Hematopoietic multipotent progenitor cell (in vitro differentiated cells): ENCODE measurements at regions not wholly inside any gene's neighbourhood (a gene's known extent, or its start where the extent isn't known, plus 50 kb on each side); places are given as distances from the start of the nearest gene placed in this dataset.

Source experiments
- DNase-seq, 3 donors: peaks; one replicate each; pipeline ENCODE4 v3.0.0-alpha.2; 2011 to 2015; ENCODE audit warnings: low read depth in 2 of 3, low spot score in 2 of 3

- no peak for DNase-seq
Observed at GRCh38 chr7:21024485-21024867, 237.8 kb upstream of the SP8 start.

GRCh38 chr7:21028186-21028585 lies 241.5 kb upstream of the SP8 start:
- no peak for DNase-seq

- DNase-seq: peak in 1 of 3 donors; percentile 4
Observed at GRCh38 chr7:21028599-21028998, 241.9 kb upstream of the SP8 start.

GRCh38 chr7:21029006-21029405 lies 242.3 kb upstream of the SP8 start:
- no peak for DNase-seq

GRCh38 chr7:21030237-21030871 lies 243.7 kb upstream of the SP8 start:
- no peak for DNase-seq

- no peak for DNase-seq
Observed at GRCh38 chr7:21041252-21041651, 254.6 kb upstream of the SP8 start.

- DNase-seq: no peak
Observed at GRCh38 chr7:21041666-21042065, 255.0 kb upstream of the SP8 start.

GRCh38 chr7:21044384-21044783 lies 257.7 kb upstream of the SP8 start:
- DNase-seq: no peak

- DNase-seq: no peak
Observed at GRCh38 chr7:21044913-21045568, 258.4 kb upstream of the SP8 start.

GRCh38 chr7:21051865-21052264 lies 265.2 kb upstream of the SP8 start:
- DNase-seq: no peak

- no peak for DNase-seq
Observed at GRCh38 chr7:21054427-21055112, 267.9 kb upstream of the SP8 start.

- DNase-seq: no peak
Observed at GRCh38 chr7:21059069-21059468, 272.4 kb upstream of the SP8 start.

- no peak for DNase-seq
Observed at GRCh38 chr7:21063106-21063505, 276.4 kb upstream of the SP8 start.

- DNase-seq: no peak
Observed at GRCh38 chr7:21064698-21065648, 278.3 kb upstream of the SP8 start.

GRCh38 chr7:21066221-21066620 lies 279.5 kb upstream of the SP8 start:
- DNase-seq: no peak

GRCh38 chr7:21067216-21067615 lies 280.5 kb upstream of the SP8 start:
- no peak for DNase-seq

- DNase-seq: no peak
Observed at GRCh38 chr7:21070571-21071090, 283.9 kb upstream of the SP8 start.

- DNase-seq: no peak
Observed at GRCh38 chr7:21071561-21072501, 285.1 kb upstream of the SP8 start.

GRCh38 chr7:21076054-21076453 lies 289.4 kb upstream of the SP8 start:
- DNase-seq: no peak

GRCh38 chr7:21076574-21076973 lies 289.9 kb upstream of the SP8 start:
- no peak for DNase-seq
